ENCODE measurements at regions not wholly inside any gene's neighbourhood (a gene's known extent, or its start where the extent isn't known, plus 50 kb on each side); places are given as distances from the start of the nearest gene placed in this dataset.

DNA sequence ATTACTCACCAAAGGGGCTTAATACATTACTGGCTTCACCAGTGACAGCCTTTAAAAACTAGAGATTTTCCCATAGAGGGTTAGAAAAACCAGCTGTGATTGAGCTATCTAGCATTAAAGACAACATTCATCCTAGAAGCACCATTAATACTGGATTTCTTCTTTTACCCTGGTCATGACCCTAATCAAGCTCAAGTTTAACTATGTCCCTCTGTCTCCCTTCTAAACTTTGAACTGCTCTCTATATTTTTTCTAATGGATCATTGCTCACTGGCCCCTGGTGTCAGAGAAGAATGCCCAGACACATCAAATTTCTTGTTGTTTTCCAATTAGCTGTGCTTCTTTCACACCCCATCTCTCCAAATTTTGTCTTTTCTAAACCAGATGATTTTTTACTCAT is 1101.3 kb downstream of the XPNPEP1 start:
- no peak for DNase-seq
- H3K9me3 ChIP-seq = no peaks in the 10 kb centered on the region
- intact Hi-C loops (cut with DNase I; ENCODE audit: low total_unique reads) = no loop called here
- no peaks in the 10 kb centered on the region for H3K36me3 ChIP-seq (ENCODE audit: low read depth, missing control alignments)
- H3K27me3 ChIP-seq = no peaks in the 10 kb centered on the region
- no peak overlapping the region for H3K27ac ChIP-seq
- H3K4me3 ChIP-seq = no peak overlapping the region
- no peaks in the 10 kb centered on the region for H3K4me1 ChIP-seq
- no peak for TF ChIP-seq POLR2A (IDR thresholded peaks at IDR 0.05)
- TF ChIP-seq, protein P1, sequence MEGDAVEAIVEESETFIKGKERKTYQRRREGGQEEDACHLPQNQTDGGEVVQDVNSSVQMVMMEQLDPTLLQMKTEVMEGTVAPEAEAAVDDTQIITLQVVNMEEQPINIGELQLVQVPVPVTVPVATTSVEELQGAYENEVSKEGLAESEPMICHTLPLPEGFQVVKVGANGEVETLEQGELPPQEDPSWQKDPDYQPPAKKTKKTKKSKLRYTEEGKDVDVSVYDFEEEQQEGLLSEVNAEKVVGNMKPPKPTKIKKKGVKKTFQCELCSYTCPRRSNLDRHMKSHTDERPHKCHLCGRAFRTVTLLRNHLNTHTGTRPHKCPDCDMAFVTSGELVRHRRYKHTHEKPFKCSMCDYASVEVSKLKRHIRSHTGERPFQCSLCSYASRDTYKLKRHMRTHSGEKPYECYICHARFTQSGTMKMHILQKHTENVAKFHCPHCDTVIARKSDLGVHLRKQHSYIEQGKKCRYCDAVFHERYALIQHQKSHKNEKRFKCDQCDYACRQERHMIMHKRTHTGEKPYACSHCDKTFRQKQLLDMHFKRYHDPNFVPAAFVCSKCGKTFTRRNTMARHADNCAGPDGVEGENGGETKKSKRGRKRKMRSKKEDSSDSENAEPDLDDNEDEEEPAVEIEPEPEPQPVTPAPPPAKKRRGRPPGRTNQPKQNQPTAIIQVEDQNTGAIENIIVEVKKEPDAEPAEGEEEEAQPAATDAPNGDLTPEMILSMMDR (IDR thresholded peaks at IDR 0.05) = no peak

DNA sequence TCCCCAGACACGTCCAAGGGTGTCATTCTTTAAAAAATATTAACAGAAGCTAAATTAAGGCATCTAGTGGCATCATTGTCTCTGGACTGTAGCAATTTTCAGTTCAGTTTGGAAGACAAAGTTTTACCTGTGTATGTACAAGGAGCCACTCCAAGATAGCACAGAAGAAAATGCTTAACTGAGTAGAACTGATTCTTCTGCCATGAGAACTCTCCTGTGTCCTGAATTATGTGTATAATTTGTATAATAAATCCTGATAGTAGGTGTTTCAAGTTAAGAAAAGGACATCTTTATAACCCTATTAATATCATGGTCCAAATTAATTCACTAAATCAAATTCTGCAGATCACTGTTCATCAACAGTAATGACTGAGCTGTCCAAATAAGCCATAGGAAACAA is 1104.0 kb downstream of the XPNPEP1 start:
- H3K4me3 ChIP-seq = no peak overlapping the region
- 92 to 100% methylated on average over 1 of the region's 1 CpG for WGBS, 2 donors
- H3K27me3 ChIP-seq = no peaks in the 10 kb centered on the region
- DNase-seq = no peak
- intact Hi-C loops (cut with DNase I; ENCODE audit: low total_unique reads) = no loop called here
- TF ChIP-seq, protein P1 (IDR thresholded peaks at IDR 0.05) = no peak
- no peak for TF ChIP-seq POLR2A (IDR thresholded peaks at IDR 0.05)
- H3K27ac ChIP-seq = no peak overlapping the region
- H3K36me3 ChIP-seq (ENCODE audit: low read depth, missing control alignments) = no peaks in the 10 kb centered on the region
- no peaks in the 10 kb centered on the region for H3K9me3 ChIP-seq
- no peaks in the 10 kb centered on the region for H3K4me1 ChIP-seq

DNA sequence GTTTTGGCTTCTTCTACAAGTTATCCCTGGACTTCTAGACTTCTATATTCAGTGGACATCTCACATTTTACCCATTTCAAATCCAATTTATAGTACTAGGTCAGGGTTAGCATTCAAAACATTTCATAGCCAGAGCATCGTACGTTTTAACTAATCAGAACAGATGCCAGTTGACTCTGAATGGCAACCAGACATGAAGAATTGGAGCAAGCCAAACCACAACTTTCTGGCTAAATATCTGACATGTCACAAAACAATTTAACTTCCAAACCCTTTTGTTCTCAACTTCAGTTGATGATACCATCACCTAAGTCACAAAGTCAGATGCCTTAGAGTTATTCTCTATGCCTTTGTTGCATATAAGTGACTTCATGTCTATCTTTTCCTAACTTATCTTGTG is 1105.7 kb downstream of the XPNPEP1 start:
- intact Hi-C loops (cut with DNase I; ENCODE audit: low total_unique reads) = no loop called here
- no peak for TF ChIP-seq POLR2A (IDR thresholded peaks at IDR 0.05)
- TF ChIP-seq, protein P1 (IDR thresholded peaks at IDR 0.05) = no peak
- WGBS, 2 donors = 85% methylated on average over 2 of the region's 2 CpGs

DNA sequence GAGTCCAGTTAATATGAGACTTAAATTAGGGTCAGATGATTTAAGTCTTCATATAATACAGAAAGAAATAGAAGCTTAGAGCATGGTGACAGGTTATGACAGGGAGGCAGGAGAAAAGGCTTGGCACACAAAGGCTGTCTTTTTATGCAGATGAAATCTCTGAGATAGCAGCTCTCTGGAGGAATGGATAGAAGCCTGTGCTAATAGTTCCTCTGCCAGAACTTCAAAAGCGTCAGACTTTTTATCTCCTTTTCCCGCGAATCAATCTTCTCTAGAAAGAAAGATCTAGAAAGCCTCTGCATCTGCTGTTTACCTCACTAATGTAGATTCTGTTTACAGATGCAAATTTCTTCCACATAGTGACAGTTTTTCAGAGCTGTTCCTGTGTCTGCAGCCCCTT is 1106.2 kb downstream of the XPNPEP1 start:
- no peaks in the 10 kb centered on the region for H3K4me1 ChIP-seq
- no peaks in the 10 kb centered on the region for H3K36me3 ChIP-seq (ENCODE audit: low read depth, missing control alignments)
- intact Hi-C loops (cut with DNase I; ENCODE audit: low total_unique reads) = no loop called here
- H3K4me3 ChIP-seq = no peak overlapping the region
- TF ChIP-seq, protein P1 (IDR thresholded peaks at IDR 0.05) = no peak
- no peak for DNase-seq
- WGBS, 2 donors = 55 to 67% methylated on average over 3 of the region's 3 CpGs
- no peak overlapping the region for H3K27ac ChIP-seq
- H3K27me3 ChIP-seq = no peaks in the 10 kb centered on the region
- H3K9me3 ChIP-seq = no peaks in the 10 kb centered on the region

More for the DNA sequence above, 1105.7 kb downstream of the XPNPEP1 start:
- no peaks in the 10 kb centered on the region for H3K27me3 ChIP-seq
- no peak overlapping the region for H3K4me3 ChIP-seq
- no peaks in the 10 kb centered on the region for H3K9me3 ChIP-seq
- no peak overlapping the region for H3K27ac ChIP-seq
- DNase-seq = no peak
- H3K36me3 ChIP-seq (ENCODE audit: low read depth, missing control alignments) = no peaks in the 10 kb centered on the region
- H3K4me1 ChIP-seq = no peaks in the 10 kb centered on the region

DNA sequence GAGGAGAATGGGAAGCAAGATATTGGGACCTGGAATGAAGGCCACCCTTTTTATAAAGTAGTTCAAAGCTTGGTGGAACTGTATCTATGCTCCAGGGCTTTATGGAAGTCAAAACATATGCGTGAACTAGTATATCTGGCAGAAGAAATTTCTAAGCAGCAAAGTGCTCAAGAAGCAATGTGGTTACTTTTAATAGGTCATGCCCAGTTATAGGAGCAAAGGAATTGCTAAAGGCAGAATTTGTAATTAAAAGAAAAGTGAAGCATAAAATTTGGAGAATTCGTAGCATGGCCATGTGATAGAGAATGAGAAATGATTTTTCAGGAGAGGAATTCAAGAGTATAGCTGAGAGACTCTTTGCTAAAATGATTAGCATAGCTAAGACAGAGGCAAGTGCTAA is 1110.4 kb downstream of the XPNPEP1 start:
- Histone ChIP-seq H3K9me3 (no peaks in the 10 kb centered on the region), H3K4me3 (no peak overlapping the region), H3K4me1 (no peaks in the 10 kb centered on the region), H3K27ac (no peak overlapping the region), H3K36me3 (ENCODE audit: low read depth, missing control alignments) (no peaks in the 10 kb centered on the region), H3K27me3 (no peaks in the 10 kb centered on the region)
- no peak for TF ChIP-seq POLR2A (IDR thresholded peaks at IDR 0.05)
- intact Hi-C loops (cut with DNase I; ENCODE audit: low total_unique reads) = no loop called here
- 92 to 94% methylated on average over 2 of the region's 2 CpGs for WGBS, 2 donors
- DNase-seq = no peak

Measured in testis (tissue), 2 donors.